Omental fat pad (tissue), 3 donors: ENCODE measurements at regions not wholly inside any gene's neighbourhood (a gene's known extent, or its start where the extent isn't known, plus 50 kb on each side); places are given as distances from the start of the nearest gene placed in this dataset.

Experiments
- ATAC-seq: fragments of 150-250 bp; one replicate; pipeline ENCODE4 v1.9.1; 2016; ENCODE audit warnings: mild to moderate bottlenecking, moderate library complexity; ENCODE audit not compliant: low FRiP score
- DNase-seq: peaks from one replicate; pipeline ENCODE4 v3.0.0-alpha.2; 2019; ENCODE audit warnings: low spot score
- CTCF ChIP-seq, 3 donors: fragments of 450-650 bp; IDR thresholded peaks; one replicate each; pipeline ENCODE4 v1.5.1; 2016 to 2017; ENCODE audit warnings: antibody characterized with exemption in 3 of 3, mild to moderate bottlenecking in 3 of 3, moderate library complexity in 2 of 3

- no peak for TF ChIP-seq CTCF (IDR thresholded peaks at IDR 0.05)
- DNase-seq (no peak), ATAC-seq (no peak)
These were observed 214.0 kb upstream of the ASIC2 start for GRCh38 chr17:33506889-33507650.

- DNase-seq = no peak
- no peak for TF ChIP-seq CTCF (IDR thresholded peaks at IDR 0.05)
- ATAC-seq = no peak
These were observed 215.1 kb upstream of the ASIC2 start for GRCh38 chr17:33508215-33508614.

GRCh38 chr17:33509331-33509730, 216.2 kb upstream of the ASIC2 start:
- TF ChIP-seq CTCF (IDR thresholded peaks at IDR 0.05) = no peak
- ATAC-seq (no peak), DNase-seq (no peak)

GRCh38 chr17:33511670-33512069, 218.6 kb upstream of the ASIC2 start:
- no peak for ATAC-seq
- no peak for DNase-seq
- no peak for TF ChIP-seq CTCF (IDR thresholded peaks at IDR 0.05)

GRCh38 chr17:33512113-33512512, 219.0 kb upstream of the ASIC2 start:
- ATAC-seq = no peak
- DNase-seq = no peak
- TF ChIP-seq CTCF (IDR thresholded peaks at IDR 0.05) = no peak

- no peak for ATAC-seq
- DNase-seq = no peak
- no peak for TF ChIP-seq CTCF (IDR thresholded peaks at IDR 0.05)
These were observed 220.7 kb upstream of the ASIC2 start for GRCh38 chr17:33513769-33514168.

- no peak for TF ChIP-seq CTCF (IDR thresholded peaks at IDR 0.05)
- no peak for DNase-seq
- no peak for ATAC-seq
These were observed 221.3 kb upstream of the ASIC2 start for GRCh38 chr17:33514369-33514768.
